ENCODE measurements at regions not wholly inside any gene's neighbourhood (a gene's known extent, or its start where the extent isn't known, plus 50 kb on each side); places are given as distances from the start of the nearest gene placed in this dataset.

DNA sequence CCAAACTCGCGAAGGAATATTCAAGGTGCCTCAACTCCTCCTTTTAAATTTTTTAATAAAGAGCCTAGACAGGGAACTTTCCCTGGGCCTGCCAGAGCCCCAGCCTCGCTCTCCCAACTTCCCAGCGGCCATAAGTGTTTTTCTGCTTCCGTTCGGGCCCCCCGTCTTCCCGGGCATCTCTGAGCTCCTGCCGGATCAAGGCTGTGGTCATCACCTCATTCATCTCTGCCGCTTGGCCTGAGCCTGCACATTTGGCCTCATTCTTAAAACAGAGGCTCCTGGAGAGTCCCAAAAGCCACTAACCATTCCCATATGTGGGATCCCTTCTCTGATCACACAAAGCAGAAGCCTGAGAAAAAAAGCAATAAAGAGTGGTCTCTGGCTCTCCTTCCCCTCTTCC lies 969.1 kb upstream of the DEFB115 start:
- TF ChIP-seq EZH2 (IDR thresholded peaks at IDR 0.05; ENCODE audit: borderline replicate concordance) (no peak), EZH2phosphoT487 (IDR thresholded peaks at IDR 0.05; ENCODE audit: low read depth, severe bottlenecking, unreplicated experiment) (no peak)
- TF ChIP-seq, protein P1, sequence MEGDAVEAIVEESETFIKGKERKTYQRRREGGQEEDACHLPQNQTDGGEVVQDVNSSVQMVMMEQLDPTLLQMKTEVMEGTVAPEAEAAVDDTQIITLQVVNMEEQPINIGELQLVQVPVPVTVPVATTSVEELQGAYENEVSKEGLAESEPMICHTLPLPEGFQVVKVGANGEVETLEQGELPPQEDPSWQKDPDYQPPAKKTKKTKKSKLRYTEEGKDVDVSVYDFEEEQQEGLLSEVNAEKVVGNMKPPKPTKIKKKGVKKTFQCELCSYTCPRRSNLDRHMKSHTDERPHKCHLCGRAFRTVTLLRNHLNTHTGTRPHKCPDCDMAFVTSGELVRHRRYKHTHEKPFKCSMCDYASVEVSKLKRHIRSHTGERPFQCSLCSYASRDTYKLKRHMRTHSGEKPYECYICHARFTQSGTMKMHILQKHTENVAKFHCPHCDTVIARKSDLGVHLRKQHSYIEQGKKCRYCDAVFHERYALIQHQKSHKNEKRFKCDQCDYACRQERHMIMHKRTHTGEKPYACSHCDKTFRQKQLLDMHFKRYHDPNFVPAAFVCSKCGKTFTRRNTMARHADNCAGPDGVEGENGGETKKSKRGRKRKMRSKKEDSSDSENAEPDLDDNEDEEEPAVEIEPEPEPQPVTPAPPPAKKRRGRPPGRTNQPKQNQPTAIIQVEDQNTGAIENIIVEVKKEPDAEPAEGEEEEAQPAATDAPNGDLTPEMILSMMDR (IDR thresholded peaks at IDR 0.05; ENCODE audit: poor library complexity), result no peak
